AG04450 (cell line): ENCODE measurements at regions not wholly inside any gene's neighbourhood (a gene's known extent, or its start where the extent isn't known, plus 50 kb on each side); places are given as distances from the start of the nearest gene placed in this dataset.

Experiments used
- CTCF ChIA-PET: fragments of 300-600, 350-600 bp; formaldehyde crosslinking; extraction: SDS; loops from one replicate; lab custom pipeline; 2022; ENCODE audit warnings: antibody characterized with exemption, inconsistent platforms; lab: Charles Lee
- POLR2A ChIA-PET: fragments of 350-600 bp; formaldehyde crosslinking; extraction: SDS; loops from one replicate; lab custom pipeline; 2021; ENCODE audit warnings: antibody characterized with exemption, inconsistent platforms; lab: Yijun Ruan, JAX
- DNase-seq: peaks from one replicate; pipeline ENCODE4 v3.0.0-alpha.2; 2011; ENCODE audit warnings: low read depth, low spot score
- H3K27ac ChIP-seq: one replicate; pipeline ENCODE4 v1.5.1; 2012; ENCODE audit warnings: low read depth, low read length, control low read depth
- H3K27me3 ChIP-seq: one replicate; pipeline ENCODE4 v1.6.0; 2012; ENCODE audit warnings: low read length; ENCODE audit not compliant: control insufficient read depth, insufficient read depth
- H3K4me3 ChIP-seq: 2 replicates; pipeline ENCODE4 v1.5.1; 2011; ENCODE audit warnings: mild to moderate bottlenecking, low read depth, low read length, control low read depth
- H3K9me3 ChIP-seq: 2 replicates; pipeline ENCODE4 v1.5.1; 2012; ENCODE audit warnings: low read length; ENCODE audit not compliant: control insufficient read depth, insufficient read depth
- CTCF ChIP-seq: IDR thresholded peaks from 2 replicates; pipeline ENCODE4 v1.5.1; 2011; ENCODE audit warnings: low read depth, low read length, control low read depth, inconsistent platforms

GRCh38 chr3:160114355-160114995 lies 110.7 kb upstream of the C3orf80 start:
- no peak overlapping the region for H3K27ac ChIP-seq
- no peaks in the 10 kb centered on the region for H3K9me3 ChIP-seq
- TF ChIP-seq CTCF = no peak
- no peak for DNase-seq
- H3K4me3 ChIP-seq = no peak overlapping the region
- CTCF ChIA-PET = no interaction called here
- POLR2A ChIA-PET = no interaction called here
- peaks cover 8% of the 10 kb centered on the region for H3K27me3 ChIP-seq

GRCh38 chr3:160115387-160115786 lies 109.8 kb upstream of the C3orf80 start:
- TF ChIP-seq CTCF = no peak
- no peak for DNase-seq
- Histone ChIP-seq H3K27me3 (peaks cover 8% of the 10 kb centered on the region), H3K4me3 (no peak overlapping the region), H3K27ac (no peak overlapping the region), H3K9me3 (no peaks in the 10 kb centered on the region)
- CTCF ChIA-PET = no interaction called here
- POLR2A ChIA-PET = no interaction called here

GRCh38 chr3:160124224-160124623 lies 101.0 kb upstream of the C3orf80 start:
- Histone ChIP-seq H3K27ac (no peak overlapping the region), H3K27me3 (no peaks in the 10 kb centered on the region), H3K9me3 (no peaks in the 10 kb centered on the region), H3K4me3 (no peak overlapping the region)
- DNase-seq = no peak
- ChIA-PET POLR2A (no interaction called here), CTCF (interaction anchor here (0.8 kb wide), 1 partner anchor 92 kb away, joined by 3 read pairs; no protein-coding TSS in a partner anchor)
- TF ChIP-seq CTCF = no peak

GRCh38 chr3:160125258-160125657 lies 100.0 kb upstream of the C3orf80 start:
- TF ChIP-seq CTCF = no peak
- ChIA-PET CTCF (interaction anchor here (1.7 kb wide), 1 partner anchor 38 kb away, joined by 5 read pairs; no protein-coding TSS in a partner anchor), POLR2A (no interaction called here)
- no peaks in the 10 kb centered on the region for H3K27me3 ChIP-seq
- H3K9me3 ChIP-seq = no peaks in the 10 kb centered on the region
- no peak for DNase-seq
- no peak overlapping the region for H3K4me3 ChIP-seq
- H3K27ac ChIP-seq = no peak overlapping the region

GRCh38 chr3:160126051-160126450 lies 99.2 kb upstream of the C3orf80 start:
- ChIA-PET POLR2A (no interaction called here), CTCF (interaction anchor here (0.5 to 1.7 kb wide), 2 partner anchors 37 to 287 kb away, joined by 3 to 5 read pairs; no protein-coding TSS in a partner anchor)
- Histone ChIP-seq H3K27me3 (no peaks in the 10 kb centered on the region), H3K27ac (no peak overlapping the region), H3K4me3 (no peak overlapping the region), H3K9me3 (no peaks in the 10 kb centered on the region)
- no peak for TF ChIP-seq CTCF
- no peak for DNase-seq
